ENCODE measurements at regions not wholly inside any gene's neighbourhood (a gene's known extent, or its start where the extent isn't known, plus 50 kb on each side); places are given as distances from the start of the nearest gene placed in this dataset.

GRCh38 chr3:94694894-94695293 is 632.0 kb downstream of the NSUN3 start:
- no peak for DNase-seq (ENCODE audit: low read depth, low spot score)

GRCh38 chr3:94704467-94704866 is 641.6 kb downstream of the NSUN3 start:
- no peak for DNase-seq (ENCODE audit: low read depth, low spot score)

- no peak for DNase-seq (ENCODE audit: low read depth, low spot score)
Measured at GRCh38 chr3:94709249-94709902, 646.5 kb downstream of the NSUN3 start.

- DNase-seq (ENCODE audit: low read depth, low spot score) = no peak
Measured at GRCh38 chr3:94714194-94714593, 651.3 kb downstream of the NSUN3 start.

GRCh38 chr3:94716326-94717018 is 653.6 kb downstream of the NSUN3 start:
- no peak for DNase-seq (ENCODE audit: low read depth, low spot score)

GRCh38 chr3:94734206-94734605 is 671.3 kb downstream of the NSUN3 start:
- DNase-seq (ENCODE audit: low read depth, low spot score) = no peak

GRCh38 chr3:94735354-94735753 is 672.5 kb downstream of the NSUN3 start:
- DNase-seq (ENCODE audit: low read depth, low spot score) = no peak

GRCh38 chr3:94737116-94737515 is 674.3 kb downstream of the NSUN3 start:
- no peak for DNase-seq (ENCODE audit: low read depth, low spot score)

- DNase-seq (ENCODE audit: low read depth, low spot score) = no peak
Measured at GRCh38 chr3:94739420-94739819, 676.6 kb downstream of the NSUN3 start.

- no peak for DNase-seq (ENCODE audit: low read depth, low spot score)
Measured at GRCh38 chr3:94758751-94759150, 695.9 kb downstream of the NSUN3 start.

- DNase-seq (ENCODE audit: low read depth, low spot score) = no peak
Measured at GRCh38 chr3:94772402-94772801, 709.5 kb downstream of the NSUN3 start.

GRCh38 chr3:94775746-94776145 is 712.9 kb downstream of the NSUN3 start:
- no peak for DNase-seq (ENCODE audit: low read depth, low spot score)

GRCh38 chr3:94776401-94776915 is 713.6 kb downstream of the NSUN3 start:
- no peak for DNase-seq (ENCODE audit: low read depth, low spot score)

- DNase-seq (ENCODE audit: low read depth, low spot score) = no peak
Measured at GRCh38 chr3:94778289-94778688, 715.4 kb downstream of the NSUN3 start.

GRCh38 chr3:94778814-94779494 is 716.1 kb downstream of the NSUN3 start:
- DNase-seq (ENCODE audit: low read depth, low spot score) = no peak

GRCh38 chr3:94779699-94780098 is 716.8 kb downstream of the NSUN3 start:
- no peak for DNase-seq (ENCODE audit: low read depth, low spot score)

GRCh38 chr3:94784274-94784673 is 721.4 kb downstream of the NSUN3 start:
- DNase-seq (ENCODE audit: low read depth, low spot score) = no peak

- no peak for DNase-seq (ENCODE audit: low read depth, low spot score)
Measured at GRCh38 chr3:94787066-94787465, 724.2 kb downstream of the NSUN3 start.

- DNase-seq (ENCODE audit: low read depth, low spot score) = no peak
Measured at GRCh38 chr3:94787734-94788270, 724.9 kb downstream of the NSUN3 start.

- DNase-seq (ENCODE audit: low read depth, low spot score) = no peak
Measured at GRCh38 chr3:94794563-94794962, 731.7 kb downstream of the NSUN3 start.

- DNase-seq (ENCODE audit: low read depth, low spot score) = no peak
Measured at GRCh38 chr3:94799420-94800060, 736.7 kb downstream of the NSUN3 start.

- DNase-seq (ENCODE audit: low read depth, low spot score) = no peak
Measured at GRCh38 chr3:94811836-94812235, 749.0 kb downstream of the NSUN3 start.
